IMR-90 (cell line): ENCODE measurements at regions not wholly inside any gene's neighbourhood (a gene's known extent, or its start where the extent isn't known, plus 50 kb on each side); places are given as distances from the start of the nearest gene placed in this dataset.

Experiments used
- ATAC-seq: fragments of 200-7000 bp; cut with Tn5 transposase; 2 replicates; pipeline ENCODE4 v1.9.1; 2020; ENCODE audit warnings: low read depth, mild to moderate bottlenecking, moderate library complexity
- BruUV-seq: library from RNA; stranded (reverse); fragments of 400-500 nt; replicated peaks from 2 replicates; lab custom pipeline; 2021; lab: Mats Ljungman, UMichigan
- CTCF ChIA-PET: fragments of 300-600 bp; formaldehyde crosslinking; extraction: SDS; loops from one replicate; lab custom pipeline; 2021; ENCODE audit warnings: antibody characterized with exemption; lab: Yijun Ruan, JAX
- POLR2A ChIA-PET: fragments of 300-600 bp; sonication (Branson Sonifier 250); formaldehyde crosslinking; loops from one replicate; lab custom pipeline; 2022; ENCODE audit warnings: antibody characterized with exemption; ENCODE audit not compliant: unreplicated experiment; lab: Charles Lee
- DNase-seq: peaks from one replicate; pipeline ENCODE4 v3.0.0; 2013
- H2AFZ ChIP-seq: replicated peaks from 2 replicates; pipeline ENCODE3; 2013; ENCODE audit warnings: low read length, mild to moderate bottlenecking; ENCODE audit not compliant: poor library complexity
- H2AK5ac ChIP-seq: 2 replicates; pipeline ENCODE4 v1.6.1; 2013; ENCODE audit warnings: low read depth, low read length, inconsistent platforms
- H2AK9ac ChIP-seq: replicated peaks from 2 replicates; pipeline ENCODE3; 2013; ENCODE audit warnings: mild to moderate bottlenecking, low read depth, low read length, moderate library complexity; ENCODE audit not compliant: poor library complexity
- H2BK120ac ChIP-seq: 2 replicates; pipeline ENCODE4 v1.6.1; 2013; ENCODE audit warnings: low read depth, low read length, inconsistent platforms
- H2BK15ac ChIP-seq: 3 replicates; pipeline ENCODE4 v1.6.1; 2013; ENCODE audit warnings: low read depth, low read length, inconsistent platforms
- H2BK20ac ChIP-seq: 2 replicates; pipeline ENCODE4 v1.6.1; 2013; ENCODE audit warnings: low read depth, mild to moderate bottlenecking, inconsistent platforms, low read length, moderate library complexity
- H2BK5ac ChIP-seq: 2 replicates; pipeline ENCODE4 v1.6.1; 2013; ENCODE audit warnings: mild to moderate bottlenecking, low read depth, low read length, inconsistent platforms; ENCODE audit not compliant: poor library complexity, severe bottlenecking
- H3K14ac ChIP-seq: replicated peaks from 2 replicates; pipeline ENCODE4 v1.6.1; 2013; ENCODE audit warnings: low read depth, low read length, inconsistent platforms
- H3K18ac ChIP-seq: 2 replicates; pipeline ENCODE4 v1.6.1; 2013; ENCODE audit warnings: low read depth, low read length, control low read depth
- H3K23ac ChIP-seq: 2 replicates; pipeline ENCODE4 v1.6.1; 2013; ENCODE audit warnings: low read depth, low read length, inconsistent platforms
- H3K27ac ChIP-seq: 2 replicates; pipeline ENCODE4 v1.5.1; 2013; ENCODE audit warnings: mild to moderate bottlenecking, control low read depth, low read length; ENCODE audit not compliant: insufficient read depth
- H3K27me3 ChIP-seq: 2 replicates; pipeline ENCODE4 v1.6.1; 2013; ENCODE audit warnings: low read length; ENCODE audit not compliant: control insufficient read depth, insufficient read depth
- H3K36me3 ChIP-seq: 2 replicates; pipeline ENCODE4 v1.6.1; 2013; ENCODE audit warnings: low read length, mixed read lengths; ENCODE audit not compliant: control insufficient read depth, insufficient read depth
- H3K4ac ChIP-seq: 2 replicates; pipeline ENCODE4 v1.6.1; 2013; ENCODE audit warnings: low read depth, low read length, inconsistent platforms
- H3K4me1 ChIP-seq: 2 replicates; pipeline ENCODE4 v1.6.1; 2013; ENCODE audit warnings: low read length, mixed read lengths; ENCODE audit not compliant: control insufficient read depth, insufficient read depth
- H3K4me2 ChIP-seq: 2 replicates; pipeline ENCODE4 v1.6.1; 2013; ENCODE audit warnings: low read depth, mild to moderate bottlenecking, control low read depth, low read length, moderate library complexity
- H3K4me3 ChIP-seq: 2 replicates; pipeline ENCODE4 v1.5.1; 2013; ENCODE audit warnings: low read depth, mild to moderate bottlenecking, control low read depth, low read length, moderate library complexity; ENCODE audit not compliant: insufficient read depth
- H3K56ac ChIP-seq: 2 replicates; pipeline ENCODE4 v1.6.1; 2013; ENCODE audit warnings: low read length, inconsistent platforms; ENCODE audit not compliant: insufficient read depth; ENCODE audit errors: extremely low read depth
- H3K79me1 ChIP-seq, 2 experiments: 2 replicates each; pipeline ENCODE4 v1.6.1; 2013; ENCODE audit warnings: low read length in 2 of 2, inconsistent platforms in 1 of 2, low read depth in 1 of 2
- H3K9ac ChIP-seq: 2 replicates; pipeline ENCODE4 v1.6.1; 2013; ENCODE audit warnings: low read depth, low read length, control low read depth
- H3K9me1 ChIP-seq: 2 replicates; pipeline ENCODE4 v1.6.1; 2013; ENCODE audit warnings: low read length, inconsistent platforms; ENCODE audit not compliant: insufficient read depth
- H3K9me3 ChIP-seq: 2 replicates; pipeline ENCODE4 v1.6.1; 2013; ENCODE audit warnings: low read length; ENCODE audit not compliant: control insufficient read depth, insufficient read depth
- H4K20me1 ChIP-seq: 2 replicates; pipeline ENCODE4 v1.6.1; 2013; ENCODE audit warnings: low read length, inconsistent platforms; ENCODE audit not compliant: insufficient read depth
- H4K5ac ChIP-seq: 2 replicates; pipeline ENCODE4 v1.6.1; 2013; ENCODE audit warnings: mild to moderate bottlenecking, low read depth, low read length, control low read depth
- H4K8ac ChIP-seq, 2 experiments: 2 replicates each; pipeline ENCODE4 v1.6.1; 2013; ENCODE audit warnings: low read depth in 2 of 2, low read length in 2 of 2, control low read depth in 1 of 2, inconsistent platforms in 1 of 2
- H4K91ac ChIP-seq: 2 replicates; pipeline ENCODE4 v1.6.1; 2013; ENCODE audit warnings: low read depth, low read length, inconsistent platforms; ENCODE audit not compliant: insufficient read depth
- CHD1 ChIP-seq: IDR thresholded peaks from 2 replicates; pipeline ENCODE4 v1.6.1; 2012; ENCODE audit warnings: low read depth, low read length, improper control_type of control experiment
- MAFK ChIP-seq: IDR thresholded peaks from 2 replicates; pipeline ENCODE4 v1.6.1; 2012; ENCODE audit warnings: low read depth, low read length, improper control_type of control experiment
- NFE2L2 ChIP-seq: fragments of 150-350 bp; IDR thresholded peaks from 2 replicates; pipeline ENCODE4 v1.6.1; 2016; ENCODE audit warnings: low read depth, mild to moderate bottlenecking, low read length
- POLR2A ChIP-seq: IDR thresholded peaks from 2 replicates; pipeline ENCODE4 v1.6.1; 2012; ENCODE audit warnings: mild to moderate bottlenecking, low read depth, low read length
- RFX5 ChIP-seq: IDR thresholded peaks from 2 replicates; pipeline ENCODE4 v1.8.0; 2012; ENCODE audit warnings: low read depth, mild to moderate bottlenecking, low read length, moderate library complexity
- WGBS, 2 experiments: methylation state at CpG; one replicate each; pipeline versions ENCODE4 v1.1.5 to v1.1.7; 2013; ENCODE audit warnings: missing lambda C conversion rate in 2 of 2; ENCODE audit not compliant: insufficient read length in 1 of 2; ENCODE audit errors: extremely low coverage in 2 of 2; 5-methylcytosine and 5-hydroxymethylcytosine counted together
- dilution Hi-C: fragments of 300-500 bp; cut with HindIII; formaldehyde crosslinking; loops from one replicate; pipeline ENCODE4 v1.14.3; 2018; ENCODE audit warnings: low sequenced_read_pairs; ENCODE audit not compliant: unreplicated experiment
- in situ Hi-C: fragments of 300-500 bp; cut with MboI; formaldehyde crosslinking; loops from 3 replicates; pipeline ENCODE4 v1.14.3; 2019; ENCODE audit warnings: low sequenced_read_pairs, inconsistent platforms, mixed read lengths
- intact Hi-C: fragments of 100-400 bp; cut with micrococcal nuclease; formaldehyde crosslinking; loops from 2 replicates; pipeline ENCODE4 v1.10.0; 2022

- no peaks in the 10 kb centered on the region for H3K9me3 ChIP-seq
- H2AFZ ChIP-seq, result peak overlapping the region; percentile 61
- POLR2A ChIA-PET, result no interaction called here
- intact Hi-C loops (no loop called here), dilution Hi-C loops (no loop called here), in situ Hi-C loops (no loop called here)
- H2BK120ac ChIP-seq, result peak overlapping the region; percentile 95
- WGBS, 2 experiments, result no CpG with 5 or more reads among the region's 1 CpG
- peak overlapping the region; percentile 78; the same call in 1 of the 2 replicates for H3K18ac ChIP-seq
- peak overlapping the region; percentile 87; the same call in 1 of the 2 replicates for H3K14ac ChIP-seq
- peaks cover 10% of the 10 kb centered on the region for H3K9me1 ChIP-seq
- peak overlapping the region; percentile 94; the same call in 1 of the 2 replicates for H3K4ac ChIP-seq
- peaks cover 15% of the 10 kb centered on the region for H3K4me1 ChIP-seq
- CTCF ChIA-PET, result interaction anchor here (1.9 kb wide), 1 partner anchor 9 kb away, joined by 8 read pairs; no protein-coding TSS in a partner anchor
- ATAC-seq (no peak), DNase-seq (no peak)
- H2AK5ac ChIP-seq, result peak overlapping the region; percentile 36; the same call in 1 of the 2 replicates
- no peak overlapping the region for H2AK9ac ChIP-seq
- H3K23ac ChIP-seq, result peak overlapping the region; percentile 85; the same call in 1 of the 2 replicates
- H3K36me3 ChIP-seq, result no peaks in the 10 kb centered on the region
- H3K4me2 ChIP-seq, result no peak overlapping the region
- H3K56ac ChIP-seq, result no peak overlapping the region; the same call in 1 of the 2 replicates
- no peak overlapping the region for H3K9ac ChIP-seq
- H2BK20ac ChIP-seq, result peak overlapping the region; percentile 94
- H4K5ac ChIP-seq, result peak overlapping the region; percentile 45; the same call in 1 of the 2 replicates
- no peak overlapping the region for H3K4me3 ChIP-seq
- no peak overlapping the region for H3K27ac ChIP-seq
- H3K27me3 ChIP-seq, result no peaks in the 10 kb centered on the region
- H4K20me1 ChIP-seq, result no peaks in the 10 kb centered on the region
- H4K8ac ChIP-seq, result peak overlapping the region; percentile 61 to 69
- H3K79me1 ChIP-seq, result no peaks in the 10 kb centered on the region
- H4K91ac ChIP-seq, result peak overlapping the region; percentile 85; the same call in 1 of the 2 replicates
- no TSS peak for BruUV-seq
- H2BK5ac ChIP-seq, result peak overlapping the region; percentile 97
- TF ChIP-seq CHD1 (no peak), RFX5 (no peak), MAFK (no peak), POLR2A (no peak), NFE2L2 (no peak)
- peak overlapping the region; percentile 90; the same call in 2 of the 3 replicates for H2BK15ac ChIP-seq
Measured at GRCh38 chr5:33308586-33308985, 132.2 kb upstream of the TARS1 start.
